GM23338 (cell line): ENCODE measurements at regions not wholly inside any gene's neighbourhood (a gene's known extent, or its start where the extent isn't known, plus 50 kb on each side); places are given as distances from the start of the nearest gene placed in this dataset.

ENCODE experiments used
- ATAC-seq: fragments of 200-7000 bp; cut with Tn5 transposase; 3 replicates; pipeline ENCODE4 v1.9.1; 2020
- DNase-seq: peaks from one replicate; pipeline ENCODE4 v3.0.0-alpha.2; 2015; ENCODE audit warnings: low spot score
- H2AFZ ChIP-seq: fragments of 200-600 bp; sonication (generic); 2 replicates; pipeline ENCODE4 v1.8.0; 2016; ENCODE audit warnings: antibody characterized with exemption, mild to moderate bottlenecking, moderate library complexity
- H3F3A ChIP-seq: fragments of 200-600 bp; sonication (generic); replicated peaks from 2 replicates; pipeline ENCODE4 v1.8.0; 2017; ENCODE audit warnings: antibody characterized with exemption, mixed run types, low read depth
- H3K27ac ChIP-seq: fragments of 200-600 bp; sonication (generic); 2 replicates; pipeline ENCODE4 v1.6.1; 2016; ENCODE audit warnings: low read depth
- H3K27me3 ChIP-seq: fragments of 200-600 bp; sonication (generic); 2 replicates; pipeline ENCODE4 v1.8.0; 2016; ENCODE audit warnings: mild to moderate bottlenecking, mixed run types, moderate library complexity; ENCODE audit not compliant: insufficient read depth
- H3K36me3 ChIP-seq: fragments of 200-600 bp; sonication (generic); 2 replicates; pipeline ENCODE4 v1.8.0; 2016; ENCODE audit warnings: mild to moderate bottlenecking; ENCODE audit not compliant: insufficient read depth
- H3K4me1 ChIP-seq: fragments of 200-600 bp; sonication (generic); 2 replicates; pipeline ENCODE4 v1.8.0; 2016; ENCODE audit warnings: mild to moderate bottlenecking, moderate library complexity; ENCODE audit not compliant: insufficient read depth
- H3K4me2 ChIP-seq: fragments of 200-600 bp; sonication (generic); 2 replicates; pipeline ENCODE4 v1.7.1; 2017; ENCODE audit warnings: mixed run types
- H3K4me3 ChIP-seq: fragments of 200-600 bp; sonication (generic); 2 replicates; pipeline ENCODE4 v1.6.1; 2016; ENCODE audit warnings: mixed run types
- H3K79me2 ChIP-seq: fragments of 200-600 bp; sonication (generic); replicated peaks from 2 replicates; pipeline ENCODE4 v1.8.0; 2017; ENCODE audit warnings: mild to moderate bottlenecking; ENCODE audit not compliant: insufficient read depth
- H3K9me2 ChIP-seq: fragments of 200-600 bp; sonication (generic); 2 replicates; pipeline ENCODE4 v1.8.0; 2017; ENCODE audit not compliant: insufficient read depth
- H4K20me1 ChIP-seq: fragments of 200-600 bp; sonication (generic); replicated peaks from 2 replicates; pipeline ENCODE4 v1.8.0; 2017; ENCODE audit warnings: mild to moderate bottlenecking; ENCODE audit not compliant: insufficient read depth
- H3K27ac Mint-ChIP-seq: 2 replicates; pipeline ENCODE4 v1.8.0; 2020; ENCODE audit warnings: inconsistent platforms, mild to moderate bottlenecking, moderate library complexity, mixed read lengths
- H3K27me3 Mint-ChIP-seq: 3 replicates; pipeline ENCODE4 v1.8.0; 2022; ENCODE audit warnings: low read depth, mild to moderate bottlenecking, moderate library complexity, mixed read lengths, inconsistent platforms; ENCODE audit not compliant: insufficient read depth, poor library complexity
- H3K36me3 Mint-ChIP-seq: 3 replicates; pipeline ENCODE4 v1.8.0; 2021; ENCODE audit warnings: low read depth, mild to moderate bottlenecking, inconsistent platforms, moderate library complexity, mixed read lengths
- H3K4me1 Mint-ChIP-seq: 3 replicates; pipeline ENCODE4 v1.8.0; 2020; ENCODE audit warnings: mild to moderate bottlenecking, inconsistent platforms, mixed read lengths
- H3K4me3 Mint-ChIP-seq: 3 replicates; pipeline ENCODE4 v1.8.0; 2021; ENCODE audit warnings: moderate library complexity, mild to moderate bottlenecking, inconsistent platforms, mixed read lengths
- H3K9me3 Mint-ChIP-seq: 3 replicates; pipeline ENCODE4 v1.8.0; 2020; ENCODE audit warnings: moderate library complexity, mild to moderate bottlenecking, inconsistent platforms, mixed read lengths
- CREB1 ChIP-seq: fragments of 250-450 bp; sonication (Bioruptor Pico); IDR thresholded peaks from 2 replicates; pipeline ENCODE4 v1.5.0; 2020; ENCODE audit warnings: low read depth, mild to moderate bottlenecking, moderate library complexity
- JUNB ChIP-seq: IDR thresholded peaks from one replicate; pipeline ENCODE4 v1.6.1; 2016; ENCODE audit warnings: antibody characterized with exemption; ENCODE audit not compliant: unreplicated experiment
- ZNF114 ChIP-seq: fragments of 250-450 bp; sonication (Bioruptor Pico); IDR thresholded peaks from 2 replicates; pipeline ENCODE4 v1.5.0; 2020; ENCODE audit warnings: mild to moderate bottlenecking, moderate library complexity
- ZNF331 ChIP-seq: fragments of 250-450 bp; sonication (Bioruptor Pico); IDR thresholded peaks from 2 replicates; pipeline ENCODE4 v1.5.0; 2020; ENCODE audit warnings: low read depth, mild to moderate bottlenecking, moderate library complexity
- TF ChIP-seq, protein P1 (sequence below): fragments of 250-450 bp; sonication (Bioruptor Pico); IDR thresholded peaks from 2 replicates; pipeline ENCODE4 v1.5.0; 2020; ENCODE audit warnings: mild to moderate bottlenecking, moderate library complexity
- TF ChIP-seq, protein P2 (sequence below), 2 experiments: fragments of 200-600 bp in 1 of 2; sonication (generic) in 1 of 2; conservative IDR thresholded peaks; 2 replicates each; pipeline versions ENCODE4 v1.5.1 to v1.6.1; 2016 to 2017; ENCODE audit warnings: antibody characterized with exemption in 2 of 2, low read depth in 2 of 2, mild to moderate bottlenecking in 2 of 2, moderate library complexity in 1 of 2
- TF ChIP-seq, protein P3 (sequence below): IDR thresholded peaks from 2 replicates; pipeline ENCODE4 v1.6.1; 2016; ENCODE audit warnings: antibody characterized with exemption

DNA sequence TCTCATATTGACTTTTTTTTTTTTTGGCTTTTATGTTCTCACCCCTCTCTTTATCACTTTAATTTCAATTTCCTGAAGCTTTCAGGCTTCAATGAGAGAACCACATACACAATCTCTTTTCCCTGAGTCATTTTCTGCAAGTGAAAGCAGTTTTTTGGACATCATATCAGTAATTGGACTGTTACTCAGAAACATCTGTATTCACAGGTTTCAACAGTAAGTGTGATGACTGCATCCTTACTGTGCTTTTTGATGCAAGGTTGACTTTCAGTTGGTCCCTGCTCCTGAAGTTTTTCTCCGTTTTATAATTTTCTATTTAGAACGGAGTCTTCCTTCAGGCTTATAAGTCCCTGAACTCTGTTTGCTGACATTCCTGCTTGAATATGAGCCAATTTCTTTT, 70.5 kb upstream of the CCBE1 start (continued):
- TF ChIP-seq, protein P1, sequence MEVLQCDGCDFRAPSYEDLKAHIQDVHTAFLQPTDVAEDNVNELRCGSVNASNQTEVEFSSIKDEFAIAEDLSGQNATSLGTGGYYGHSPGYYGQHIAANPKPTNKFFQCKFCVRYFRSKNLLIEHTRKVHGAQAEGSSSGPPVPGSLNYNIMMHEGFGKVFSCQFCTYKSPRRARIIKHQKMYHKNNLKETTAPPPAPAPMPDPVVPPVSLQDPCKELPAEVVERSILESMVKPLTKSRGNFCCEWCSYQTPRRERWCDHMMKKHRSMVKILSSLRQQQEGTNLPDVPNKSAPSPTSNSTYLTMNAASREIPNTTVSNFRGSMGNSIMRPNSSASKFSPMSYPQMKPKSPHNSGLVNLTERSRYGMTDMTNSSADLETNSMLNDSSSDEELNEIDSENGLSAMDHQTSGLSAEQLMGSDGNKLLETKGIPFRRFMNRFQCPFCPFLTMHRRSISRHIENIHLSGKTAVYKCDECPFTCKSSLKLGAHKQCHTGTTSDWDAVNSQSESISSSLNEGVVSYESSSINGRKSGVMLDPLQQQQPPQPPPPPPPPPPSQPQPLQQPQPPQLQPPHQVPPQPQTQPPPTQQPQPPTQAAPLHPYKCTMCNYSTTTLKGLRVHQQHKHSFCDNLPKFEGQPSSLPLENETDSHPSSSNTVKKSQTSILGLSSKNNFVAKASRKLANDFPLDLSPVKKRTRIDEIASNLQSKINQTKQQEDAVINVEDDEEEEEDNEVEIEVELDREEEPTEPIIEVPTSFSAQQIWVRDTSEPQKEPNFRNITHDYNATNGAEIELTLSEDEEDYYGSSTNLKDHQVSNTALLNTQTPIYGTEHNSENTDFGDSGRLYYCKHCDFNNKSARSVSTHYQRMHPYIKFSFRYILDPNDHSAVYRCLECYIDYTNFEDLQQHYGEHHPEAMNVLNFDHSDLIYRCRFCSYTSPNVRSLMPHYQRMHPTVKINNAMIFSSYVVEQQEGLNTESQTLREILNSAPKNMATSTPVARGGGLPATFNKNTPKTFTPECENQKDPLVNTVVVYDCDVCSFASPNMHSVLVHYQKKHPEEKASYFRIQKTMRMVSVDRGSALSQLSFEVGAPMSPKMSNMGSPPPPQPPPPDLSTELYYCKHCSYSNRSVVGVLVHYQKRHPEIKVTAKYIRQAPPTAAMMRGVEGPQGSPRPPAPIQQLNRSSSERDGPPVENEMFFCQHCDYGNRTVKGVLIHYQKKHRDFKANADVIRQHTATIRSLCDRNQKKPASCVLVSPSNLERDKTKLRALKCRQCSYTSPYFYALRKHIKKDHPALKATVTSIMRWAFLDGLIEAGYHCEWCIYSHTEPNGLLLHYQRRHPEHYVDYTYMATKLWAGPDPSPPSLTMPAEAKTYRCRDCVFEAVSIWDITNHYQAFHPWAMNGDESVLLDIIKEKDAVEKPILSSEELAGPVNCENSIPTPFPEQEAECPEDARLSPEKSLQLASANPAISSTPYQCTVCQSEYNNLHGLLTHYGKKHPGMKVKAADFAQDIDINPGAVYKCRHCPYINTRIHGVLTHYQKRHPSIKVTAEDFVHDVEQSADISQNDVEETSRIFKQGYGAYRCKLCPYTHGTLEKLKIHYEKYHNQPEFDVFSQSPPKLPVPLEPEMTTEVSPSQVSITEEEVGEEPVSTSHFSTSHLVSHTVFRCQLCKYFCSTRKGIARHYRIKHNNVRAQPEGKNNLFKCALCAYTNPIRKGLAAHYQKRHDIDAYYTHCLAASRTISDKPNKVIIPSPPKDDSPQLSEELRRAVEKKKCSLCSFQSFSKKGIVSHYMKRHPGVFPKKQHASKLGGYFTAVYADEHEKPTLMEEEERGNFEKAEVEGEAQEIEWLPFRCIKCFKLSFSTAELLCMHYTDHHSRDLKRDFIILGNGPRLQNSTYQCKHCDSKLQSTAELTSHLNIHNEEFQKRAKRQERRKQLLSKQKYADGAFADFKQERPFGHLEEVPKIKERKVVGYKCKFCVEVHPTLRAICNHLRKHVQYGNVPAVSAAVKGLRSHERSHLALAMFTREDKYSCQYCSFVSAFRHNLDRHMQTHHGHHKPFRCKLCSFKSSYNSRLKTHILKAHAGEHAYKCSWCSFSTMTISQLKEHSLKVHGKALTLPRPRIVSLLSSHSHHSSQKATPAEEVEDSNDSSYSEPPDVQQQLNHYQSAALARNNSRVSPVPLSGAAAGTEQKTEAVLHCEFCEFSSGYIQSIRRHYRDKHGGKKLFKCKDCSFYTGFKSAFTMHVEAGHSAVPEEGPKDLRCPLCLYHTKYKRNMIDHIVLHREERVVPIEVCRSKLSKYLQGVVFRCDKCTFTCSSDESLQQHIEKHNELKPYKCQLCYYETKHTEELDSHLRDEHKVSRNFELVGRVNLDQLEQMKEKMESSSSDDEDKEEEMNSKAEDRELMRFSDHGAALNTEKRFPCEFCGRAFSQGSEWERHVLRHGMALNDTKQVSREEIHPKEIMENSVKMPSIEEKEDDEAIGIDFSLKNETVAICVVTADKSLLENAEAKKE (CRISPR knock-in tag), result no peak
- no peak for TF ChIP-seq CREB1 (CRISPR knock-in tag)

DNA sequence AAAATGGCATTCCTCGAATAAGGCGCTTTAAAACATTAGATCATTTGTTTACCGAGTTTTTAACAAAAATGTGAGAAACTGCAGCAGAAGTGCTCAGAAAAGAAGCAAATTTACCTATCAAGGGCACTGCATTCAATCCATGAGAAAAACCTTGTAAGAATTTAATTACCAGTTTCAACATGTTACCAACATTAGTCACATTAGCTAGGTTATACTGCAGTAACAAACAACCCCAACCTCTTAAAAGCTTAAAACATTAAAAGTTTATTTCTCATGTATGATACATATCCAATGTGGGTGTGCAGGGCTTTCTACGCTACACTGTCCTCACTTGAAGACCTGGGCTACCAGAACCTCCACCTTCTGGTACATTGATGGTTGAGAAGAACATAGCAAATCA, 68.1 kb upstream of the CCBE1 start:
- Mint-ChIP-seq H3K9me3 (no peaks in the 10 kb centered on the region), H3K4me3 (no peak overlapping the region), H3K27me3 (peaks cover 3% of the 10 kb centered on the region), H3K4me1 (no peaks in the 10 kb centered on the region), H3K36me3 (no peaks in the 10 kb centered on the region), H3K27ac (no peak overlapping the region)
- Histone ChIP-seq H3K4me2 (no peak overlapping the region), H3K27ac (no peak overlapping the region), H3F3A (no peaks in the 10 kb centered on the region), H3K4me1 (no peaks in the 10 kb centered on the region), H3K4me3 (no peak overlapping the region), H4K20me1 (no peaks in the 10 kb centered on the region), H3K79me2 (no peaks in the 10 kb centered on the region), H2AFZ (no peak overlapping the region), H3K9me2 (0 out of 2 replicates have a peak, but pooled peaks cover 3% of the 10 kb centered on the region), H3K27me3 (no peaks in the 10 kb centered on the region), H3K36me3 (no peaks in the 10 kb centered on the region)
- ATAC-seq (no peak), DNase-seq (no peak)
- TF ChIP-seq ZNF331 (CRISPR knock-in tag) (no peak), JUNB (no peak), CREB1 (CRISPR knock-in tag) (no peak), ZNF114 (CRISPR knock-in tag) (no peak)
- TF ChIP-seq, protein P1 (CRISPR knock-in tag), result no peak
- TF ChIP-seq, protein P2, sequence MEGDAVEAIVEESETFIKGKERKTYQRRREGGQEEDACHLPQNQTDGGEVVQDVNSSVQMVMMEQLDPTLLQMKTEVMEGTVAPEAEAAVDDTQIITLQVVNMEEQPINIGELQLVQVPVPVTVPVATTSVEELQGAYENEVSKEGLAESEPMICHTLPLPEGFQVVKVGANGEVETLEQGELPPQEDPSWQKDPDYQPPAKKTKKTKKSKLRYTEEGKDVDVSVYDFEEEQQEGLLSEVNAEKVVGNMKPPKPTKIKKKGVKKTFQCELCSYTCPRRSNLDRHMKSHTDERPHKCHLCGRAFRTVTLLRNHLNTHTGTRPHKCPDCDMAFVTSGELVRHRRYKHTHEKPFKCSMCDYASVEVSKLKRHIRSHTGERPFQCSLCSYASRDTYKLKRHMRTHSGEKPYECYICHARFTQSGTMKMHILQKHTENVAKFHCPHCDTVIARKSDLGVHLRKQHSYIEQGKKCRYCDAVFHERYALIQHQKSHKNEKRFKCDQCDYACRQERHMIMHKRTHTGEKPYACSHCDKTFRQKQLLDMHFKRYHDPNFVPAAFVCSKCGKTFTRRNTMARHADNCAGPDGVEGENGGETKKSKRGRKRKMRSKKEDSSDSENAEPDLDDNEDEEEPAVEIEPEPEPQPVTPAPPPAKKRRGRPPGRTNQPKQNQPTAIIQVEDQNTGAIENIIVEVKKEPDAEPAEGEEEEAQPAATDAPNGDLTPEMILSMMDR (conservative IDR thresholded peaks at IDR 0.05; ENCODE audit: low read depth in 2 of 2), result no peak
- TF ChIP-seq, protein P3, sequence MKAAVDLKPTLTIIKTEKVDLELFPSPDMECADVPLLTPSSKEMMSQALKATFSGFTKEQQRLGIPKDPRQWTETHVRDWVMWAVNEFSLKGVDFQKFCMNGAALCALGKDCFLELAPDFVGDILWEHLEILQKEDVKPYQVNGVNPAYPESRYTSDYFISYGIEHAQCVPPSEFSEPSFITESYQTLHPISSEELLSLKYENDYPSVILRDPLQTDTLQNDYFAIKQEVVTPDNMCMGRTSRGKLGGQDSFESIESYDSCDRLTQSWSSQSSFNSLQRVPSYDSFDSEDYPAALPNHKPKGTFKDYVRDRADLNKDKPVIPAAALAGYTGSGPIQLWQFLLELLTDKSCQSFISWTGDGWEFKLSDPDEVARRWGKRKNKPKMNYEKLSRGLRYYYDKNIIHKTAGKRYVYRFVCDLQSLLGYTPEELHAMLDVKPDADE, result no peak
